Suprapubic skin (tissue), 4 donors: ENCODE measurements at regions not wholly inside any gene's neighbourhood (a gene's known extent, or its start where the extent isn't known, plus 50 kb on each side); places are given as distances from the start of the nearest gene placed in this dataset.

Experiments used
- DNase-seq, 2 donors: peaks; one replicate each; pipeline ENCODE4 v3.0.0-alpha.2; 2019; ENCODE audit warnings: low spot score in 2 of 2
- H3K27ac ChIP-seq: fragments of 200-600 bp; sonication (generic); one replicate; pipeline ENCODE4 v1.5.1; 2019
- H3K27me3 ChIP-seq: fragments of 200-600 bp; sonication (generic); one replicate; pipeline ENCODE4 v1.5.1; 2019
- H3K36me3 ChIP-seq: fragments of 200-600 bp; sonication (generic); one replicate; pipeline ENCODE4 v1.5.1; 2019
- H3K4me1 ChIP-seq: fragments of 200-600 bp; sonication (generic); one replicate; pipeline ENCODE4 v1.5.1; 2019
- H3K4me3 ChIP-seq: fragments of 200-600 bp; sonication (generic); one replicate; pipeline ENCODE4 v1.5.1; 2019; ENCODE audit warnings: mild to moderate bottlenecking
- H3K9me3 ChIP-seq: fragments of 200-600 bp; sonication (generic); one replicate; pipeline ENCODE4 v1.5.1; 2019
- CTCF ChIP-seq, 2 donors: fragments of 200-600 bp in 1 of 2; fragments of 450-650 bp in 1 of 2; sonication (generic) in 1 of 2; IDR thresholded peaks; one replicate each; pipeline ENCODE4 v1.5.1; 2016 to 2019; ENCODE audit warnings: antibody characterized with exemption in 2 of 2, mild to moderate bottlenecking in 1 of 2, moderate library complexity in 1 of 2
- EP300 ChIP-seq: sonication (generic); formaldehyde crosslinking; IDR thresholded peaks from one replicate; pipeline ENCODE4 v1.6.1; 2017; ENCODE audit warnings: antibody characterized with exemption
- POLR2A ChIP-seq, 2 donors: fragments of 450-650 bp; IDR thresholded peaks; one replicate each; pipeline ENCODE4 v1.6.1; 2017; ENCODE audit warnings: antibody characterized with exemption in 2 of 2, mild to moderate bottlenecking in 2 of 2, moderate library complexity in 2 of 2
- POLR2AphosphoS5 ChIP-seq, 3 donors: sonication (generic); formaldehyde crosslinking; IDR thresholded peaks; one replicate each; pipeline ENCODE4 v1.6.1; 2017; ENCODE audit warnings: antibody characterized with exemption in 3 of 3
- WGBS: methylation state at CpG from one replicate; pipeline ENCODE4 v1.1.5; 2018; 5-methylcytosine and 5-hydroxymethylcytosine counted together

GRCh38 chr13:111614613-111615012 is 294.2 kb downstream of the TEX29 start:
- Histone ChIP-seq H3K27ac (no peak overlapping the region), H3K4me1 (no peaks in the 10 kb centered on the region), H3K4me3 (no peak overlapping the region), H3K36me3 (no peaks in the 10 kb centered on the region), H3K9me3 (no peaks in the 10 kb centered on the region), H3K27me3 (peaks cover 23% of the 10 kb centered on the region)
- DNase-seq = no peak
- WGBS = 85% methylated on average over 5 of the region's 5 CpGs
- TF ChIP-seq EP300 (no peak), POLR2AphosphoS5 (IDR thresholded peaks at IDR 0.05) (no peak), CTCF (IDR thresholded peaks at IDR 0.05) (no peak), POLR2A (IDR thresholded peaks at IDR 0.05) (no peak)

- H3K4me1 ChIP-seq = no peaks in the 10 kb centered on the region
- no peaks in the 10 kb centered on the region for H3K36me3 ChIP-seq
- H3K27ac ChIP-seq = no peak overlapping the region
- no peak for DNase-seq
- TF ChIP-seq EP300 (no peak), POLR2AphosphoS5 (IDR thresholded peaks at IDR 0.05) (no peak), CTCF (IDR thresholded peaks at IDR 0.05) (no peak), POLR2A (IDR thresholded peaks at IDR 0.05) (no peak)
- H3K4me3 ChIP-seq = no peak overlapping the region
- no peaks in the 10 kb centered on the region for H3K9me3 ChIP-seq
- peaks cover 16% of the 10 kb centered on the region for H3K27me3 ChIP-seq
- WGBS = 84% methylated on average over 11 of the region's 11 CpGs
Observed at GRCh38 chr13:111616203-111616602, 295.8 kb downstream of the TEX29 start.

GRCh38 chr13:111620166-111620565 is 299.7 kb downstream of the TEX29 start:
- Histone ChIP-seq H3K4me3 (no peak overlapping the region), H3K9me3 (no peaks in the 10 kb centered on the region), H3K27ac (no peak overlapping the region), H3K27me3 (peaks cover 5% of the 10 kb centered on the region), H3K4me1 (no peaks in the 10 kb centered on the region), H3K36me3 (no peaks in the 10 kb centered on the region)
- WGBS = 93% methylated on average over 6 of the region's 6 CpGs
- DNase-seq = no peak
- no peak for TF ChIP-seq CTCF (IDR thresholded peaks at IDR 0.05)
- TF ChIP-seq EP300 = no peak
- no peak for TF ChIP-seq POLR2AphosphoS5 (IDR thresholded peaks at IDR 0.05)
- TF ChIP-seq POLR2A (IDR thresholded peaks at IDR 0.05) = no peak

GRCh38 chr13:111620586-111620985 is 300.1 kb downstream of the TEX29 start:
- no peaks in the 10 kb centered on the region for H3K4me1 ChIP-seq
- TF ChIP-seq POLR2AphosphoS5 (IDR thresholded peaks at IDR 0.05) (no peak), EP300 (no peak), POLR2A (IDR thresholded peaks at IDR 0.05) (no peak), CTCF (IDR thresholded peaks at IDR 0.05) (no peak)
- peaks cover 5% of the 10 kb centered on the region for H3K27me3 ChIP-seq
- no peak overlapping the region for H3K27ac ChIP-seq
- DNase-seq = no peak
- 82% methylated on average over 9 of the region's 9 CpGs for WGBS
- H3K36me3 ChIP-seq = no peaks in the 10 kb centered on the region
- H3K4me3 ChIP-seq = no peak overlapping the region
- H3K9me3 ChIP-seq = no peaks in the 10 kb centered on the region

- no peaks in the 10 kb centered on the region for H3K9me3 ChIP-seq
- no peak overlapping the region for H3K4me3 ChIP-seq
- no peaks in the 10 kb centered on the region for H3K36me3 ChIP-seq
- DNase-seq = no peak
- H3K27me3 ChIP-seq = peaks cover 5% of the 10 kb centered on the region
- 82% methylated on average over 5 of the region's 5 CpGs for WGBS
- no peak overlapping the region for H3K27ac ChIP-seq
- TF ChIP-seq EP300 (no peak), POLR2AphosphoS5 (IDR thresholded peaks at IDR 0.05) (no peak), CTCF (IDR thresholded peaks at IDR 0.05) (no peak), POLR2A (IDR thresholded peaks at IDR 0.05) (no peak)
- H3K4me1 ChIP-seq = no peaks in the 10 kb centered on the region
Observed at GRCh38 chr13:111621164-111621563, 300.7 kb downstream of the TEX29 start.
